Endothelial cell of umbilical vein (primary cell): ENCODE measurements at regions not wholly inside any gene's neighbourhood (a gene's known extent, or its start where the extent isn't known, plus 50 kb on each side); places are given as distances from the start of the nearest gene placed in this dataset.

Experiments
- BruUV-seq: library from RNA; stranded (reverse); fragments of 400-500 nt; replicated peaks from 2 replicates; lab custom pipeline; 2021; lab: Mats Ljungman, UMichigan
- CTCF ChIA-PET: fragments of 300-600, 350-600 bp; sonication (Branson Sonifier 250); formaldehyde crosslinking; loops from one replicate; lab custom pipeline; 2021; ENCODE audit warnings: antibody characterized with exemption, inconsistent platforms; lab: Charles Lee
- POLR2A ChIA-PET: fragments of 300-600, 350-600 bp; sonication (Branson Sonifier 250); formaldehyde crosslinking; loops from one replicate; lab custom pipeline; 2021; ENCODE audit warnings: antibody characterized with exemption, inconsistent platforms; lab: Charles Lee
- DNase-seq: peaks from one replicate; pipeline ENCODE4 v3.0.0-alpha.2; 2011; ENCODE audit warnings: low read depth, low spot score
- FAIRE-seq: peaks from 2 replicates; lab custom pipeline; 2011; peaks lifted over from hg19 to GRCh38; lab: Jason Lieb, UNC
- H2AFZ ChIP-seq: 2 replicates; pipeline ENCODE4 v1.6.0; 2012; ENCODE audit warnings: low read depth, low read length, control low read depth, inconsistent platforms
- H3K27ac ChIP-seq: 2 replicates; pipeline ENCODE4 v1.5.1; 2011; ENCODE audit warnings: low read depth, mild to moderate bottlenecking, control low read depth, low read length, moderate library complexity; ENCODE audit not compliant: insufficient read depth
- H3K27me3 ChIP-seq, 2 experiments: 2 replicates each; pipeline versions ENCODE4 v1.6.0 to v1.6.1; 2011; ENCODE audit warnings: low read length in 2 of 2, mixed read lengths in 1 of 2; ENCODE audit not compliant: control insufficient read depth in 2 of 2, insufficient read depth in 2 of 2
- H3K36me3 ChIP-seq, 2 experiments: 2 replicates in 1 of 2; 3 replicates in 1 of 2; pipeline ENCODE4 v1.5.1; 2011; ENCODE audit warnings: low read length in 2 of 2, mild to moderate bottlenecking in 1 of 2, moderate library complexity in 1 of 2; ENCODE audit not compliant: control insufficient read depth in 2 of 2, insufficient read depth in 2 of 2; ENCODE audit errors: extremely low read depth in 1 of 2
- H3K4me1 ChIP-seq: 3 replicates; pipeline ENCODE4 v1.5.1; 2011; ENCODE audit warnings: mild to moderate bottlenecking, low read length; ENCODE audit not compliant: control insufficient read depth, insufficient read depth; ENCODE audit errors: extremely low read depth
- H3K4me2 ChIP-seq: 2 replicates; pipeline ENCODE4 v1.6.1; 2011; ENCODE audit warnings: low read length, control low read depth, mixed read lengths; ENCODE audit not compliant: insufficient read depth
- H3K4me3 ChIP-seq, 3 experiments: fragments of 200-600 bp in 1 of 3; sonication (generic), shearing (Covaris generic) in 1 of 3; replicated peaks in 1 of 3; 2 replicates each; pipeline ENCODE4 v1.5.1; 2011 to 2016; ENCODE audit warnings: control low read depth in 3 of 3, low read length in 3 of 3, mild to moderate bottlenecking in 2 of 3, inconsistent platforms in 1 of 3, low read depth in 1 of 3, moderate library complexity in 1 of 3; ENCODE audit not compliant: insufficient read depth in 1 of 3
- H3K79me2 ChIP-seq: 2 replicates; pipeline ENCODE4 v1.6.0; 2012; ENCODE audit warnings: low read length, inconsistent platforms; ENCODE audit not compliant: control insufficient read depth, insufficient read depth
- H3K9ac ChIP-seq: replicated peaks from 2 replicates; pipeline ENCODE3; 2011; ENCODE audit warnings: low read length, control low read depth; ENCODE audit not compliant: insufficient read depth; ENCODE audit errors: extremely low read depth
- H3K9me1 ChIP-seq: replicated peaks from 3 replicates; pipeline ENCODE4 v1.6.0; 2011; ENCODE audit warnings: mild to moderate bottlenecking, low read length; ENCODE audit not compliant: control insufficient read depth, insufficient read depth; ENCODE audit errors: extremely low read depth
- H3K9me3 ChIP-seq: replicated peaks from 2 replicates; pipeline ENCODE4 v1.5.1; 2012; ENCODE audit warnings: low read length, inconsistent platforms; ENCODE audit not compliant: control insufficient read depth, insufficient read depth
- H4K20me1 ChIP-seq: replicated peaks from 2 replicates; pipeline ENCODE3; 2011; ENCODE audit warnings: mild to moderate bottlenecking, low read length; ENCODE audit not compliant: control insufficient read depth, insufficient read depth; ENCODE audit errors: extremely low read depth
- EZH2 ChIP-seq: IDR thresholded peaks from 2 replicates; pipeline ENCODE4 v1.6.1; 2012; ENCODE audit warnings: borderline replicate concordance, low read depth, mild to moderate bottlenecking, moderate library complexity, low read length, inconsistent platforms; ENCODE audit not compliant: severe bottlenecking
- FOS ChIP-seq: IDR thresholded peaks from 2 replicates; pipeline ENCODE4 v1.6.1; 2011; ENCODE audit warnings: mild to moderate bottlenecking, low read length, moderate library complexity, borderline replicate concordance; ENCODE audit not compliant: insufficient read depth
- GATA2 ChIP-seq: IDR thresholded peaks from 2 replicates; pipeline ENCODE4 v1.7.0; 2011; ENCODE audit warnings: low read depth, mild to moderate bottlenecking, moderate library complexity, mixed read lengths, low read length; ENCODE audit not compliant: insufficient read length, insufficient read depth
- JUN ChIP-seq: IDR thresholded peaks from 2 replicates; pipeline ENCODE4 v1.6.1; 2011; ENCODE audit warnings: borderline replicate concordance, low read depth; ENCODE audit not compliant: insufficient read length, insufficient read depth
- MYC ChIP-seq: IDR thresholded peaks from one replicate; pipeline ENCODE4 v1.6.1; 2011; ENCODE audit warnings: mild to moderate bottlenecking, low read depth, low read length
- POLR2A ChIP-seq: IDR thresholded peaks from 2 replicates; pipeline ENCODE4 v1.6.1; 2012; ENCODE audit warnings: low read depth, mild to moderate bottlenecking, control low read depth, low read length
- POLR2AphosphoS5 ChIP-seq: IDR thresholded peaks from 2 replicates; pipeline ENCODE4 v1.6.1; 2012; ENCODE audit warnings: low read depth, mild to moderate bottlenecking, control low read depth, low read length, moderate library complexity; ENCODE audit not compliant: insufficient read depth
- dilution Hi-C: fragments of 300-500 bp; cut with MboI; formaldehyde crosslinking; loops from one replicate; pipeline ENCODE4 v1.15.0; 2019; ENCODE audit warnings: low sequenced_read_pairs; ENCODE audit not compliant: extremely low pct_ligation_motif_present
- intact Hi-C: fragments of 100-400 bp; cut with micrococcal nuclease; formaldehyde crosslinking; loops from one replicate; pipeline ENCODE4 v1.10.0; 2022
- TF ChIP-seq, protein P1 (sequence below), 2 donors: IDR thresholded peaks; 1 replicate in 1 of 2; 2 replicates in 1 of 2; pipeline ENCODE4 v1.5.1; 2011; ENCODE audit warnings: low read length in 2 of 2, mild to moderate bottlenecking in 2 of 2, moderate library complexity in 2 of 2, control low read depth in 1 of 2, inconsistent platforms in 1 of 2, low read depth in 1 of 2; ENCODE audit not compliant: insufficient read depth in 1 of 2; ENCODE audit errors: extremely low read depth in 1 of 2
- TF ChIP-seq, protein P2 (sequence below): IDR thresholded peaks from 2 replicates; pipeline ENCODE4 v1.6.1; 2011; ENCODE audit not compliant: insufficient read depth, insufficient read length

DNA sequence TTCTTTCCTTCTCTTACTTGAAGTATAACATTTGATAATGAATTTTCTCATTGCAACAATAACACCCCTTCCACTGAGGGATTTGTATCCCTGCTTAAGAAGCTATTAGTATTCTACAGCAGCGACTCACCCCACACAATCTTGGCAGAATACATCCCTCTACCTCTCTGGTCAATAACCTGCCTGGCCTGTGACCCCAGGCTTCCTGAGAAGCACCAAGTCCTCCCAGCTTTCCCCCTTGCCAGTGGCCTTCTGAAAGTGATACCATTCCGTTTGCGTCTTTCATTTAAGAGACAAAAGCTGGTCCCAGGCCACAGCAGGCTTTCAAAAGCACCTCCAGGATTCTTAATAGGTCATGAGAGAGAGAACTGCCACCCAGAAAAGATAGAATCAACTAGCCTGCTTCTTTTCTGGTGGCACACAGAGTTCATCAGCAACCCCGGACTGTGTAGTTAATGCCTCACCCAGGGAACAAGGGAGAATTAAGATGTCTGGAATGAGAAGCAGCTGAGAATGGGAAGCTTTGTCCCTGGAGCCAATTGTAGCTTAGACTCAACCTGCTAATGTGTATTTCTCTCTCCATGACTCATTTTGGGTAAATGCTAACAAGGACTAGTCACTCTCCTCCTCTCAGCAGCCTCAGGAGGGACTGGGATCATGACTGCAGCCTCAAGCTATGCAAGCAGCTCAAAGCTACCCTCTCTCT, 101.0 kb upstream of the CPNE4 start:
- intact Hi-C loops (loop anchor here (2.0 to 10.0 kb wide), 3 partner anchors 101 to 1243 kb away; partner anchors contain the start of genes ATP2C1, CPNE4 and DNAJC13), dilution Hi-C loops (no loop called here)
- ChIA-PET POLR2A (no interaction called here), CTCF (interaction anchor here (0.5 to 2.4 kb wide), 6 partner anchors 9 to 766 kb away, joined by 3 to 21 read pairs (median 6); partner anchors contain the start of gene CPNE4)
- TF ChIP-seq POLR2AphosphoS5 (peak; percentile 38), MYC (no peak), POLR2A (no peak), FOS (peak; percentile 93), GATA2 (no peak), JUN (peak; percentile 54), EZH2 (no peak)
- TF ChIP-seq, protein P1, sequence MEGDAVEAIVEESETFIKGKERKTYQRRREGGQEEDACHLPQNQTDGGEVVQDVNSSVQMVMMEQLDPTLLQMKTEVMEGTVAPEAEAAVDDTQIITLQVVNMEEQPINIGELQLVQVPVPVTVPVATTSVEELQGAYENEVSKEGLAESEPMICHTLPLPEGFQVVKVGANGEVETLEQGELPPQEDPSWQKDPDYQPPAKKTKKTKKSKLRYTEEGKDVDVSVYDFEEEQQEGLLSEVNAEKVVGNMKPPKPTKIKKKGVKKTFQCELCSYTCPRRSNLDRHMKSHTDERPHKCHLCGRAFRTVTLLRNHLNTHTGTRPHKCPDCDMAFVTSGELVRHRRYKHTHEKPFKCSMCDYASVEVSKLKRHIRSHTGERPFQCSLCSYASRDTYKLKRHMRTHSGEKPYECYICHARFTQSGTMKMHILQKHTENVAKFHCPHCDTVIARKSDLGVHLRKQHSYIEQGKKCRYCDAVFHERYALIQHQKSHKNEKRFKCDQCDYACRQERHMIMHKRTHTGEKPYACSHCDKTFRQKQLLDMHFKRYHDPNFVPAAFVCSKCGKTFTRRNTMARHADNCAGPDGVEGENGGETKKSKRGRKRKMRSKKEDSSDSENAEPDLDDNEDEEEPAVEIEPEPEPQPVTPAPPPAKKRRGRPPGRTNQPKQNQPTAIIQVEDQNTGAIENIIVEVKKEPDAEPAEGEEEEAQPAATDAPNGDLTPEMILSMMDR (IDR thresholded peaks at IDR 0.05; ENCODE audit: extremely low read depth in 1 of 2, insufficient read depth in 1 of 2, low read depth in 1 of 2, low read length in 2 of 2): no peak
- TF ChIP-seq, protein P2, sequence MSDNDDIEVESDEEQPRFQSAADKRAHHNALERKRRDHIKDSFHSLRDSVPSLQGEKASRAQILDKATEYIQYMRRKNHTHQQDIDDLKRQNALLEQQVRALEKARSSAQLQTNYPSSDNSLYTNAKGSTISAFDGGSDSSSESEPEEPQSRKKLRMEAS: no peak
- TSS peak; percentile 95 for BruUV-seq
- Histone ChIP-seq H3K9ac (peak overlapping the region; percentile 59), H3K27ac (peak overlapping the region; percentile 92), H3K4me3 (no peak overlapping the region), H3K27me3 (peaks cover 0 to 2% of the 10 kb centered on the region in 2 experiments), H3K9me1 (no peaks in the 10 kb centered on the region), H4K20me1 (no peaks in the 10 kb centered on the region), H3K4me1 (peaks cover 26% of the 10 kb centered on the region), H3K4me2 (peak overlapping the region; percentile 61), H2AFZ (peak overlapping the region; percentile 58), H3K9me3 (no peaks in the 10 kb centered on the region), H3K79me2 (no peaks in the 10 kb centered on the region), H3K36me3 (no peaks in the 10 kb centered on the region)
- DNase-seq: peak; percentile 75
- FAIRE-seq: peak; percentile 77
